Gastroesophageal sphincter (tissue), 4 donors: ENCODE measurements at regions not wholly inside any gene's neighbourhood (a gene's known extent, or its start where the extent isn't known, plus 50 kb on each side); places are given as distances from the start of the nearest gene placed in this dataset.

Experiments
- ATAC-seq: fragments of 150-250 bp; one replicate; pipeline ENCODE4 v1.9.1; 2016; ENCODE audit warnings: mild to moderate bottlenecking, moderate library complexity
- H3K27ac ChIP-seq, 4 donors: fragments of 200-600 bp; sonication (generic) in 3 of 4; 1 replicate in 3 of 4; 2 replicates in 1 of 4; pipeline ENCODE4 v1.5.1; 2016 to 2019
- H3K27me3 ChIP-seq: fragments of 200-600 bp; sonication (generic); one replicate; pipeline ENCODE4 v1.5.1; 2019
- H3K36me3 ChIP-seq, 2 donors: fragments of 200-600 bp; sonication (generic); one replicate each; pipeline ENCODE4 v1.5.1; 2019; ENCODE audit warnings: control low read depth in 1 of 2
- H3K4me1 ChIP-seq, 3 donors: fragments of 200-600 bp; sonication (generic); 1 replicate in 2 of 3; 2 replicates in 1 of 3; pipeline ENCODE4 v1.5.1; 2016 to 2019; ENCODE audit warnings: control low read depth in 2 of 3
- H3K4me3 ChIP-seq, 2 donors: fragments of 200-600 bp; sonication (generic); one replicate each; pipeline ENCODE4 v1.5.1; 2019; ENCODE audit warnings: mild to moderate bottlenecking in 1 of 2, moderate library complexity in 1 of 2
- H3K9me3 ChIP-seq, 3 donors: fragments of 200-600 bp; sonication (generic); one replicate each; pipeline ENCODE4 v1.5.1; 2017 to 2019; ENCODE audit warnings: control low read depth in 2 of 3
- EP300 ChIP-seq: sonication (generic); formaldehyde crosslinking; IDR thresholded peaks from one replicate; pipeline ENCODE4 v1.6.1; 2017; ENCODE audit warnings: antibody characterized with exemption, mild to moderate bottlenecking
- POLR2A ChIP-seq, 2 donors: fragments of 450-650 bp; IDR thresholded peaks; one replicate each; pipeline ENCODE4 v1.6.1; 2017; ENCODE audit warnings: antibody characterized with exemption in 2 of 2, mild to moderate bottlenecking in 2 of 2, moderate library complexity in 1 of 2
- POLR2AphosphoS5 ChIP-seq: sonication (generic); formaldehyde crosslinking; IDR thresholded peaks from one replicate; pipeline ENCODE4 v1.6.1; 2017; ENCODE audit warnings: antibody characterized with exemption
- WGBS, 2 donors: methylation state at CpG; one replicate each; pipeline ENCODE4 v1.1.5; 2018; ENCODE audit warnings: low coverage in 1 of 2; 5-methylcytosine and 5-hydroxymethylcytosine counted together
- TF ChIP-seq, protein P1 (sequence below), 4 experiments: fragments of 200-600 bp in 2 of 4; fragments of 450-650 bp in 2 of 4; sonication (generic) in 1 of 4; IDR thresholded peaks; one replicate each; pipeline ENCODE4 v1.5.1; 2017 to 2019; ENCODE audit warnings: antibody characterized with exemption in 4 of 4, mild to moderate bottlenecking in 2 of 4, moderate library complexity in 2 of 4

DNA sequence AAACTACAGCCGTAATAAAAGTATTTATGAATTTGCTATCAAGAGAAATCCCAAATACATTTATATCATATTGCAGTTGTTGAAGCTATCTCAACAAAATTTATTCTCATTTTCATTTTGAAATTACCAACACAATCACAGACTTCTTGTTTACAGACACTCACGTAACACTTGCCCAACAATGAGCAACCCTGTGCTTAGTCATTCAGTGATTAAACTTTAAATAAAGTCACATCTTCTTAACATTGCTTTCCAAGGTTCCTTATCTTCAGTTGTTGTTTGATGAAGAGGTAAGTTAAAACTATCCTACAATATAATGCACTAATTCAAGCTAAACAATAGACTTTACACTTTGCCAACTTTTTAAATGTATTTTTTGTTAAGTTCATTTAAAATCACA is 601.8 kb downstream of the SLC16A7 start:
- TF ChIP-seq EP300 (no peak), POLR2A (IDR thresholded peaks at IDR 0.05) (no peak), POLR2AphosphoS5 (no peak)
- TF ChIP-seq, protein P1, sequence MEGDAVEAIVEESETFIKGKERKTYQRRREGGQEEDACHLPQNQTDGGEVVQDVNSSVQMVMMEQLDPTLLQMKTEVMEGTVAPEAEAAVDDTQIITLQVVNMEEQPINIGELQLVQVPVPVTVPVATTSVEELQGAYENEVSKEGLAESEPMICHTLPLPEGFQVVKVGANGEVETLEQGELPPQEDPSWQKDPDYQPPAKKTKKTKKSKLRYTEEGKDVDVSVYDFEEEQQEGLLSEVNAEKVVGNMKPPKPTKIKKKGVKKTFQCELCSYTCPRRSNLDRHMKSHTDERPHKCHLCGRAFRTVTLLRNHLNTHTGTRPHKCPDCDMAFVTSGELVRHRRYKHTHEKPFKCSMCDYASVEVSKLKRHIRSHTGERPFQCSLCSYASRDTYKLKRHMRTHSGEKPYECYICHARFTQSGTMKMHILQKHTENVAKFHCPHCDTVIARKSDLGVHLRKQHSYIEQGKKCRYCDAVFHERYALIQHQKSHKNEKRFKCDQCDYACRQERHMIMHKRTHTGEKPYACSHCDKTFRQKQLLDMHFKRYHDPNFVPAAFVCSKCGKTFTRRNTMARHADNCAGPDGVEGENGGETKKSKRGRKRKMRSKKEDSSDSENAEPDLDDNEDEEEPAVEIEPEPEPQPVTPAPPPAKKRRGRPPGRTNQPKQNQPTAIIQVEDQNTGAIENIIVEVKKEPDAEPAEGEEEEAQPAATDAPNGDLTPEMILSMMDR (IDR thresholded peaks at IDR 0.05) = no peak
- no peak overlapping the region for H3K4me3 ChIP-seq
- H3K27ac ChIP-seq = no peak overlapping the region
- ATAC-seq = no peak
- no peaks in the 10 kb centered on the region for H3K9me3 ChIP-seq
- no peaks in the 10 kb centered on the region for H3K27me3 ChIP-seq
- 62 to 73% methylated on average over 2 of the region's 2 CpGs for WGBS, 2 donors
- H3K36me3 ChIP-seq = no peaks in the 10 kb centered on the region
- H3K4me1 ChIP-seq = no peaks in the 10 kb centered on the region

DNA sequence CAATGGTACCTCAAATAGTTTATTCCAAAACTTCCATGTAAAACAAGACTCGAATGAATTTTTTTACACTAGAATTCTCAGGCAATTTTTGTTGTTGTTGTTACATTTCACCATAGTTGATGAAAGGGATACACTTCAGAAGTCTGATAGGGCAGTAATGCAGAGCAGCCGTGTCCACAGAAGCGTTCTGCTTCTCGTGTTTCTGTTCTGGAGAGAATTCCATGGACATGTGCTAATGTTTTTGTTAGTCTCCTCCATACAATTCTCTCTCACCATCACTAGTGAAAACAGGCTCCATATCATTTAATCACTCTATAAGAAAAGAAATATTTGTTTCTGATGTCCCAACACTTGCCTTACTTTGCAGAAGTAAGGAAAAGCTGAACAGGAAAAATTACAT is 606.1 kb downstream of the SLC16A7 start:
- TF ChIP-seq, protein P1 (IDR thresholded peaks at IDR 0.05) = no peak
- Histone ChIP-seq H3K36me3 (no peaks in the 10 kb centered on the region), H3K9me3 (no peaks in the 10 kb centered on the region), H3K27me3 (no peaks in the 10 kb centered on the region), H3K4me3 (no peak overlapping the region), H3K27ac (no peak overlapping the region), H3K4me1 (no peaks in the 10 kb centered on the region)
- WGBS, 2 donors = 30 to 41% methylated on average over 4 of the region's 4 CpGs
- ATAC-seq = no peak

DNA sequence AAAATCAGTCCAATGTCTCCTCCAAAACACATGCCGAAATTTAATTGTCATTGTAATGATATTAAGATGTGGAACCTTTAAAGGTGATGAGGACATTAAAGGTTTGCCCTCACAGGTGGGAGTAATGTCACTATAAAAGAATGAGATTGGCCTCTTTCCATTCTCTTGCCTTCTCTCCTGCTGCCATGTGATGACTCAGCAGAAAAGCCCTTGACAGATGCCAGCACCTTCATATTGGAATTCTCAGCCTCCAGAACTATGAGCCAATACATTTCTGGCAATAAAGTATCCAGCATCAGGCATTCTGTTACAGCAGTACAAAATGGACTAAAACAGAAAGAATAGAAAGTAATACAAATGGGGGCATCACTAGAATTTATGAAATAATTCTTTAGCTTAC is 609.7 kb downstream of the SLC16A7 start:
- no peaks in the 10 kb centered on the region for H3K36me3 ChIP-seq
- ATAC-seq = no peak
- WGBS, 2 donors = 67 to 81% methylated on average over 1 of the region's 1 CpG
- H3K27me3 ChIP-seq = no peaks in the 10 kb centered on the region
- no peak overlapping the region for H3K4me3 ChIP-seq
- H3K9me3 ChIP-seq = no peaks in the 10 kb centered on the region
- no peaks in the 10 kb centered on the region for H3K4me1 ChIP-seq
- TF ChIP-seq, protein P1 (IDR thresholded peaks at IDR 0.05) = no peak
- TF ChIP-seq POLR2AphosphoS5 (no peak), POLR2A (IDR thresholded peaks at IDR 0.05) (no peak), EP300 (no peak)
- no peak overlapping the region for H3K27ac ChIP-seq

DNA sequence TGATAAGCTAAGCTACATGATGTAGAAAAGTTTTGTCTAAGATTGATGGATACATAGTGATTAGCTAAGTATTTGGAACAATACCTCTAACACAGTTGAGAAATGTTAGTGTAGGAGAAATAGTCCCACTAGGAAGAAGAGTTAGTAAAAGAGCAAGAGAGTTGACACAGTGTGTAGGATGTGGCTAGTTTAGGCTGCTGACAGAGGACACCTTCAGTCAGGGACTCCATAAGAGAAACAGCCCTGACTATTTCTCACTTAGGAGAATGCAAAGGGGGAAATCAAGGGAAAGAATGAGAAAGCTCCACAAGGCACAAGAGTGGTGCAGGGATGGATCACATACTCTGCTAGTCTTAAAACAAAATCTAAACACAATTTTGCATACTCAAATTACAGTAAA is 613.7 kb downstream of the SLC16A7 start:
- H3K27ac ChIP-seq = no peak overlapping the region
- H3K4me3 ChIP-seq = no peak overlapping the region
- TF ChIP-seq, protein P1 (IDR thresholded peaks at IDR 0.05) = no peak
- TF ChIP-seq POLR2AphosphoS5 (no peak), POLR2A (IDR thresholded peaks at IDR 0.05) (no peak), EP300 (no peak)
- H3K36me3 ChIP-seq = no peaks in the 10 kb centered on the region
- H3K27me3 ChIP-seq = no peaks in the 10 kb centered on the region
- no peaks in the 10 kb centered on the region for H3K9me3 ChIP-seq
- ATAC-seq = no peak
- H3K4me1 ChIP-seq = no peaks in the 10 kb centered on the region

DNA sequence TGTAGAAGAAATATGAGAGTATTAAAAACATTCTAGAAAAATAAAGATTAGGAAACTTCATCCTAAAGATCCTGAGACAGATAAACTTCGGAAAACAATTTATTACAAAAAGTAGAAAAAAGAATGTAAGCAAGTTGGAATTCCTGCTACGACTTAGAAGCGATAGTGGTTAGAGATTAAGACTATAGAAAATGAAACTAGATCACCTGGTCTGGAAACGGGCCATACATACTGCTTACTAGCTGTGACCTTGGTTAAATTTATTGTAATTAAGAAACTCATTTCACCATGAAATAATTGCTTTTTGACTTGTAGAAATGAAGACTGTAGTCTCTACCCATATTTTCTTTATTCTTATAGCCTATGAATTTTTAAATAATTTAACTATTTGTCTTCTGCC is 614.1 kb downstream of the SLC16A7 start:
- H3K9me3 ChIP-seq = no peaks in the 10 kb centered on the region
- no peaks in the 10 kb centered on the region for H3K36me3 ChIP-seq
- no peaks in the 10 kb centered on the region for H3K4me1 ChIP-seq
- TF ChIP-seq POLR2AphosphoS5 = no peak
- TF ChIP-seq POLR2A (IDR thresholded peaks at IDR 0.05) = no peak
- no peak for TF ChIP-seq EP300
- TF ChIP-seq, protein P1 (IDR thresholded peaks at IDR 0.05) = no peak
- no peaks in the 10 kb centered on the region for H3K27me3 ChIP-seq
- H3K4me3 ChIP-seq = no peak overlapping the region
- no peak overlapping the region for H3K27ac ChIP-seq
- ATAC-seq = no peak
- 85 to 94% methylated on average over 3 to 4 of the region's 4 CpGs for WGBS, 2 donors
